Upper lobe of right lung (tissue), 1 donor: ENCODE measurements at regions not wholly inside any gene's neighbourhood (a gene's known extent, or its start where the extent isn't known, plus 50 kb on each side); places are given as distances from the start of the nearest gene placed in this dataset.

Source experiments
- ATAC-seq: fragments of 200-7000 bp; cut with Tn5 transposase; one replicate; pipeline ENCODE4 v1.9.1; 2020; ENCODE audit warnings: mild to moderate bottlenecking, moderate library complexity
- DNase-seq: peaks from one replicate; pipeline ENCODE4 v3.0.0-alpha.2; 2020
- H3K27ac ChIP-seq: fragments of 200-600 bp; one replicate; pipeline ENCODE4 v1.8.0; 2022
- H3K27me3 ChIP-seq: fragments of 200-600 bp; one replicate; pipeline ENCODE4 v1.8.0; 2022; ENCODE audit warnings: mild to moderate bottlenecking
- H3K36me3 ChIP-seq: fragments of 200-600 bp; one replicate; pipeline ENCODE4 v1.8.0; 2022
- H3K4me1 ChIP-seq: fragments of 200-600 bp; one replicate; pipeline ENCODE4 v1.8.0; 2022
- H3K4me3 ChIP-seq: fragments of 200-600 bp; one replicate; pipeline ENCODE4 v1.8.0; 2022; ENCODE audit warnings: mild to moderate bottlenecking
- H3K9me3 ChIP-seq: fragments of 200-600 bp; one replicate; pipeline ENCODE4 v1.8.0; 2022
- CTCF ChIP-seq: fragments of 200-600 bp; IDR thresholded peaks from one replicate; pipeline ENCODE4 v1.8.0; 2022; ENCODE audit warnings: antibody characterized with exemption
- intact Hi-C: fragments of 100-400 bp; cut with DNase I; formaldehyde crosslinking; loops from one replicate; pipeline ENCODE4 v1.11.0; 2022
- donor health status: DM: no; HTN: yes; CAD: no; lungs with severe emphysema.

GRCh38 chr10:112045938-112046337 lies 137.6 kb downstream of the GPAM start:
- ATAC-seq = no peak
- H3K27me3 ChIP-seq = no peaks in the 10 kb centered on the region
- DNase-seq = no peak
- no peaks in the 10 kb centered on the region for H3K9me3 ChIP-seq
- no peak overlapping the region for H3K27ac ChIP-seq
- no peak for TF ChIP-seq CTCF
- H3K36me3 ChIP-seq = no peaks in the 10 kb centered on the region
- no peak overlapping the region for H3K4me3 ChIP-seq
- no peaks in the 10 kb centered on the region for H3K4me1 ChIP-seq
- intact Hi-C loops = no loop called here

- DNase-seq (no peak), ATAC-seq (no peak)
- Histone ChIP-seq H3K4me3 (no peak overlapping the region), H3K4me1 (no peaks in the 10 kb centered on the region), H3K36me3 (no peaks in the 10 kb centered on the region), H3K27me3 (no peaks in the 10 kb centered on the region), H3K27ac (no peak overlapping the region), H3K9me3 (no peaks in the 10 kb centered on the region)
- TF ChIP-seq CTCF = no peak
- intact Hi-C loops = no loop called here
Measured at GRCh38 chr10:112047674-112048073, 135.9 kb downstream of the GPAM start.

- no peaks in the 10 kb centered on the region for H3K9me3 ChIP-seq
- H3K4me3 ChIP-seq = no peak overlapping the region
- H3K27ac ChIP-seq = no peak overlapping the region
- H3K27me3 ChIP-seq = no peaks in the 10 kb centered on the region
- no peak for TF ChIP-seq CTCF
- no peaks in the 10 kb centered on the region for H3K4me1 ChIP-seq
- intact Hi-C loops = no loop called here
- no peaks in the 10 kb centered on the region for H3K36me3 ChIP-seq
- DNase-seq = no peak
- no peak for ATAC-seq
Measured at GRCh38 chr10:112052166-112052565, 131.4 kb downstream of the GPAM start.

GRCh38 chr10:112053895-112054294 lies 129.7 kb downstream of the GPAM start:
- Histone ChIP-seq H3K27ac (no peak overlapping the region), H3K27me3 (no peaks in the 10 kb centered on the region), H3K4me3 (no peak overlapping the region), H3K4me1 (no peaks in the 10 kb centered on the region), H3K36me3 (no peaks in the 10 kb centered on the region), H3K9me3 (no peaks in the 10 kb centered on the region)
- no peak for TF ChIP-seq CTCF
- DNase-seq (no peak), ATAC-seq (no peak)
- intact Hi-C loops = no loop called here

GRCh38 chr10:112054516-112054915 lies 129.0 kb downstream of the GPAM start:
- intact Hi-C loops = no loop called here
- no peak overlapping the region for H3K4me3 ChIP-seq
- no peak overlapping the region for H3K27ac ChIP-seq
- DNase-seq (no peak), ATAC-seq (no peak)
- TF ChIP-seq CTCF = no peak
- H3K9me3 ChIP-seq = no peaks in the 10 kb centered on the region
- H3K4me1 ChIP-seq = no peaks in the 10 kb centered on the region
- no peaks in the 10 kb centered on the region for H3K36me3 ChIP-seq
- no peaks in the 10 kb centered on the region for H3K27me3 ChIP-seq

- DNase-seq (no peak), ATAC-seq (no peak)
- intact Hi-C loops = no loop called here
- Histone ChIP-seq H3K27ac (no peak overlapping the region), H3K36me3 (no peaks in the 10 kb centered on the region), H3K9me3 (no peaks in the 10 kb centered on the region), H3K4me1 (no peaks in the 10 kb centered on the region), H3K27me3 (no peaks in the 10 kb centered on the region), H3K4me3 (no peak overlapping the region)
- TF ChIP-seq CTCF = no peak
Measured at GRCh38 chr10:112057072-112057471, 126.5 kb downstream of the GPAM start.
